K562 (cell line): ENCODE measurements at regions not wholly inside any gene's neighbourhood (a gene's known extent, or its start where the extent isn't known, plus 50 kb on each side); places are given as distances from the start of the nearest gene placed in this dataset.

Experiments
- ATAC-seq: fragments of 200-7000 bp; cut with Tn5 transposase; 3 replicates; pipeline ENCODE4 v1.9.1; 2020; ENCODE audit warnings: moderate library complexity
- BruUV-seq: library from RNA; stranded (reverse); fragments of 400-500 nt; replicated peaks from 2 replicates; lab custom pipeline; 2021; lab: Mats Ljungman, UMichigan
- CTCF ChIA-PET: fragments of 300-600 bp; formaldehyde crosslinking; extraction: SDS; loops from one replicate; lab custom pipeline; 2021; ENCODE audit warnings: low intra/inter-chr PET ratio; lab: Yijun Ruan, JAX
- POLR2A ChIA-PET: fragments of 300-600, 350-650 bp; sonication (Branson Sonifier 250); formaldehyde crosslinking; extraction: SDS; loops from one replicate; lab custom pipeline; 2021; ENCODE audit warnings: antibody characterized with exemption, inconsistent platforms; lab: Yijun Ruan, JAX
- DNase-seq, 4 experiments: peaks; one replicate each; pipeline versions ENCODE4 v3.0.0 to v3.0.0-alpha.2; 2011 to 2018; ENCODE audit warnings: low spot score in 3 of 4, mixed read lengths in 3 of 4; ENCODE audit errors: extremely low read depth in 1 of 4
- FAIRE-seq: peaks from 2 replicates; lab custom pipeline; 2011; peaks lifted over from hg19 to GRCh38; lab: Jason Lieb, UNC
- H2AFZ ChIP-seq: 2 replicates; pipeline ENCODE4 v1.6.0; 2011; ENCODE audit warnings: low read depth, low read length, control low read depth, inconsistent platforms
- H3K27ac ChIP-seq: fragments of 200-600 bp; 3 replicates; pipeline ENCODE4 v1.8.0; 2011; ENCODE audit warnings: low read depth, mild to moderate bottlenecking, control low read depth, inconsistent platforms, low read length, moderate library complexity, mixed read lengths; ENCODE audit errors: extremely low read depth
- H3K27me3 ChIP-seq, 2 experiments: fragments of 300-600 bp in 1 of 2; 2 replicates in 1 of 2; 3 replicates in 1 of 2; pipeline versions ENCODE4 v1.6.0 to v1.8.0; 2011; ENCODE audit warnings: inconsistent platforms in 2 of 2, low read length in 2 of 2, mild to moderate bottlenecking in 1 of 2, mixed read lengths in 1 of 2, moderate library complexity in 1 of 2; ENCODE audit not compliant: control insufficient read depth in 2 of 2, insufficient read depth in 2 of 2
- H3K36me3 ChIP-seq: fragments of 300-600 bp; 3 replicates; pipeline ENCODE4 v1.8.0; 2011; ENCODE audit warnings: mild to moderate bottlenecking, low read length, inconsistent platforms; ENCODE audit not compliant: control insufficient read depth, insufficient read depth
- H3K4me1 ChIP-seq, 2 experiments: fragments of 200-600 bp in 1 of 2; replicated peaks in 1 of 2; 2 replicates in 1 of 2; 3 replicates in 1 of 2; pipeline versions ENCODE4 v1.5.1 to v1.8.0; 2011; ENCODE audit warnings: inconsistent platforms in 2 of 2, low read length in 2 of 2, mild to moderate bottlenecking in 1 of 2, mixed read lengths in 1 of 2, moderate library complexity in 1 of 2; ENCODE audit not compliant: control insufficient read depth in 2 of 2, insufficient read depth in 2 of 2
- H3K4me2 ChIP-seq: 2 replicates; pipeline ENCODE4 v1.6.1; 2011; ENCODE audit warnings: low read length, control low read depth, inconsistent platforms, mixed read lengths; ENCODE audit not compliant: insufficient read depth
- H3K4me3 ChIP-seq: fragments of 200-600 bp; sonication (generic), shearing (Covaris generic); 2 replicates; pipeline ENCODE4 v1.5.1; 2016; ENCODE audit warnings: control low read depth, inconsistent platforms
- H3K79me2 ChIP-seq: fragments of 200-600 bp; 3 replicates; pipeline ENCODE4 v1.8.0; 2011; ENCODE audit warnings: low read length, inconsistent platforms; ENCODE audit not compliant: control insufficient read depth, insufficient read depth
- H3K9ac ChIP-seq, 2 experiments: 2 replicates each; pipeline versions ENCODE4 v1.6.0 to v1.6.1; 2011; ENCODE audit warnings: low read depth in 2 of 2, low read length in 2 of 2, control low read depth in 1 of 2, inconsistent platforms in 1 of 2, mild to moderate bottlenecking in 1 of 2, mixed read lengths in 1 of 2; ENCODE audit not compliant: insufficient read depth in 1 of 2
- H3K9me1 ChIP-seq: one replicate; pipeline ENCODE4 v1.6.0; 2011; ENCODE audit warnings: inconsistent platforms, mild to moderate bottlenecking, low read length, moderate library complexity; ENCODE audit not compliant: control insufficient read depth, insufficient read depth
- H3K9me3 ChIP-seq: replicated peaks from 2 replicates; pipeline ENCODE4 v1.5.1; 2011; ENCODE audit warnings: low read depth, low read length, inconsistent platforms; ENCODE audit not compliant: control insufficient read depth, insufficient read depth
- H4K20me1 ChIP-seq: replicated peaks from 2 replicates; pipeline ENCODE4 v1.6.1; 2011; ENCODE audit warnings: low read length, inconsistent platforms, mixed read lengths; ENCODE audit not compliant: control insufficient read depth, insufficient read depth
- ADNP ChIP-seq: fragments of 200-800 bp; sonication (Bioruptor generic); IDR thresholded peaks from 2 replicates; pipeline ENCODE4 v1.6.1; 2016; ENCODE audit warnings: missing genetic modification characterization, missing compliant biosample characterization
- CBFA2T2 ChIP-seq: fragments of 450-650 bp; conservative IDR thresholded peaks from 2 replicates; pipeline ENCODE4 v1.6.1; 2017; ENCODE audit warnings: mild to moderate bottlenecking
- FOXA3 ChIP-seq, 2 experiments: fragments of 450-650 bp in 1 of 2; sonication (generic) in 1 of 2; formaldehyde crosslinking; IDR thresholded peaks in 1 of 2; conservative IDR thresholded peaks in 1 of 2; 2 replicates each; pipeline versions ENCODE4 v1.4.0 to v1.8.0; 2020 to 2022; ENCODE audit warnings: mild to moderate bottlenecking in 2 of 2, missing genetic modification reagents in 1 of 2
- FOXO4 ChIP-seq: fragments of 450-650 bp; formaldehyde crosslinking; IDR thresholded peaks from 2 replicates; pipeline ENCODE4 v1.4.0; 2020; ENCODE audit warnings: mild to moderate bottlenecking, moderate library complexity
- HDAC2 ChIP-seq: fragments of 450-650 bp; IDR thresholded peaks from 2 replicates; pipeline ENCODE4 v1.6.1; 2016; ENCODE audit warnings: mild to moderate bottlenecking
- MEF2A ChIP-seq: IDR thresholded peaks from 2 replicates; pipeline ENCODE4 v1.6.1; 2011; ENCODE audit warnings: low read depth, mild to moderate bottlenecking, low read length, moderate library complexity; ENCODE audit not compliant: control insufficient read depth
- MEIS2 ChIP-seq: fragments of 450-650 bp; IDR thresholded peaks from 2 replicates; pipeline ENCODE4 v1.6.1; 2014; ENCODE audit warnings: mild to moderate bottlenecking; ENCODE audit not compliant: partially characterized antibody
- PHB ChIP-seq: fragments of 250-450 bp; sonication (Bioruptor Pico); IDR thresholded peaks from 2 replicates; pipeline ENCODE4 v1.5.0; 2021
- PML ChIP-seq: IDR thresholded peaks from 2 replicates; pipeline ENCODE4 v1.6.1; 2012; ENCODE audit warnings: low read length, inconsistent platforms
- RBM25 ChIP-seq: fragments of 200-400 bp; formaldehyde crosslinking; IDR thresholded peaks from 2 replicates; pipeline ENCODE4 v1.6.1; 2018; ENCODE audit warnings: low read length, low read depth, moderate library complexity; ENCODE audit not compliant: severe bottlenecking
- TEAD1 ChIP-seq, 2 experiments: fragments of 450-650 bp in 1 of 2; sonication (generic) in 1 of 2; formaldehyde crosslinking; IDR thresholded peaks; 2 replicates each; pipeline versions ENCODE4 v1.4.0 to v1.8.0; 2020 to 2022; ENCODE audit warnings: mild to moderate bottlenecking in 2 of 2, missing genetic modification reagents in 1 of 2
- ZBTB26 ChIP-seq: fragments of 450-650 bp; formaldehyde crosslinking; IDR thresholded peaks from 2 replicates; pipeline ENCODE4 v1.4.0; 2022; ENCODE audit warnings: missing genetic modification characterization
- ZBTB43 ChIP-seq: sonication (generic); formaldehyde crosslinking; IDR thresholded peaks from 2 replicates; pipeline ENCODE4 v1.8.0; 2023; ENCODE audit warnings: mild to moderate bottlenecking, missing genetic modification reagents
- ZNF217 ChIP-seq: sonication (generic); formaldehyde crosslinking; IDR thresholded peaks from 2 replicates; pipeline ENCODE4 v1.8.0; 2022; ENCODE audit warnings: mild to moderate bottlenecking, missing genetic modification reagents
- WGBS: fragments of 100-300 bp; shearing (Covaris generic); methylation state at CpG from one replicate; pipeline ENCODE4 v1.1.6; 2016; ENCODE audit warnings: low coverage, mixed read lengths; ENCODE audit not compliant: insufficient coverage; ENCODE audit errors: missing lambda C conversion rate; 5-methylcytosine and 5-hydroxymethylcytosine counted together
- in situ Hi-C: fragments of 300-500 bp; cut with MboI; formaldehyde crosslinking; loops from 4 replicates; pipeline ENCODE4 v1.15.0; 2018; ENCODE audit warnings: inconsistent platforms, mixed read lengths
- intact Hi-C: fragments of 100-400 bp; cut with micrococcal nuclease; formaldehyde crosslinking; loops from 2 replicates; pipeline ENCODE4 v1.14.2; 2022

GRCh38 chr22:48057116-48057835 lies 1294.8 kb downstream of the TBC1D22A start (continued):
- TF ChIP-seq ZBTB26 (no peak), FOXA3 (CRISPR knock-in tag; conservative IDR thresholded peaks at IDR 0.05 in 1 of 2, IDR thresholded peaks at IDR 0.05 in 1 of 2) (no peak), CBFA2T2 (no peak), ZBTB43 (CRISPR knock-in tag) (no peak), PML (no peak), ADNP (tag) (no peak), HDAC2 (no peak)

GRCh38 chr22:48055827-48056226 lies 1293.4 kb downstream of the TBC1D22A start:
- no peaks in the 10 kb centered on the region for H3K9me3 ChIP-seq
- no peak for TF ChIP-seq MEF2A
- no peak for TF ChIP-seq TEAD1 (CRISPR knock-in tag; IDR thresholded peaks at IDR 0.05)
- TF ChIP-seq FOXO4 (CRISPR knock-in tag), result no peak
- no peak for TF ChIP-seq RBM25
- no peak for TF ChIP-seq MEIS2
- TF ChIP-seq PHB (CRISPR knock-in tag), result no peak
- no peak for TF ChIP-seq ZNF217
- no peak overlapping the region for H2AFZ ChIP-seq
- in situ Hi-C loops, result no loop called here
- H3K9ac ChIP-seq, result no peak overlapping the region
- no peaks in the 10 kb centered on the region for H3K36me3 ChIP-seq
- ChIA-PET CTCF (no interaction called here), POLR2A (no interaction called here)
- DNase-seq, result no peak
- WGBS, result 1% methylated on average over 11 of the region's 11 CpGs
- no peak overlapping the region for H3K4me2 ChIP-seq
- H3K79me2 ChIP-seq, result no peaks in the 10 kb centered on the region
- no peak overlapping the region for H3K4me3 ChIP-seq
- no peaks in the 10 kb centered on the region for H3K9me1 ChIP-seq
- no TSS peak for BruUV-seq
- intact Hi-C loops, result no loop called here
- H4K20me1 ChIP-seq, result no peaks in the 10 kb centered on the region
- no peak for FAIRE-seq
- no peak overlapping the region for H3K27ac ChIP-seq
- no peak for ATAC-seq
- H3K27me3 ChIP-seq, result no peaks in the 10 kb centered on the region; a peak in 1 of 5 replicates
- no peaks in the 10 kb centered on the region for H3K4me1 ChIP-seq
